H1 (cell line): ENCODE measurements at regions not wholly inside any gene's neighbourhood (a gene's known extent, or its start where the extent isn't known, plus 50 kb on each side); places are given as distances from the start of the nearest gene placed in this dataset.

Experiments
- BCL11A ChIP-seq, 2 experiments: IDR thresholded peaks; one replicate each; pipeline ENCODE4 v1.6.1; 2011; ENCODE audit warnings: low read depth in 2 of 2, low read length in 2 of 2, mild to moderate bottlenecking in 2 of 2
- CEBPB ChIP-seq: IDR thresholded peaks from 2 replicates; pipeline ENCODE4 v1.6.1; 2012; ENCODE audit warnings: low read depth, low read length
- EGR1 ChIP-seq: IDR thresholded peaks from 2 replicates; pipeline ENCODE4 v1.6.1; 2011; ENCODE audit warnings: low read depth, low read length, borderline replicate concordance
- EP300 ChIP-seq, 2 experiments: IDR thresholded peaks; 1 replicate in 1 of 2; 2 replicates in 1 of 2; pipeline ENCODE4 v1.6.1; 2011 to 2012; ENCODE audit warnings: low read depth in 2 of 2, low read length in 2 of 2, mild to moderate bottlenecking in 2 of 2, borderline replicate concordance in 1 of 2, inconsistent platforms in 1 of 2, moderate library complexity in 1 of 2
- EZH2 ChIP-seq: fragments of 200-600 bp; sonication (generic); IDR thresholded peaks from 2 replicates; pipeline ENCODE4 v1.7.1; 2012; ENCODE audit warnings: low read depth, mild to moderate bottlenecking, moderate library complexity, low read length, inconsistent platforms; ENCODE audit not compliant: severe bottlenecking
- JUN ChIP-seq: IDR thresholded peaks from 2 replicates; pipeline ENCODE4 v1.6.1; 2011; ENCODE audit warnings: low read depth, mild to moderate bottlenecking, improper control_type of control experiment, low read length
- JUND ChIP-seq: IDR thresholded peaks from 2 replicates; pipeline ENCODE4 v1.6.1; 2011; ENCODE audit warnings: mild to moderate bottlenecking, improper control_type of control experiment, low read length
- MAFK ChIP-seq: IDR thresholded peaks from 2 replicates; pipeline ENCODE4 v1.6.1; 2012; ENCODE audit warnings: low read depth, mild to moderate bottlenecking, improper control_type of control experiment, low read length
- POLR2A ChIP-seq, 2 experiments: IDR thresholded peaks; 1 replicate in 1 of 2; 2 replicates in 1 of 2; pipeline ENCODE4 v1.6.1; 2011; ENCODE audit warnings: low read depth in 2 of 2, low read length in 2 of 2, mild to moderate bottlenecking in 2 of 2; ENCODE audit errors: control extremely low read depth in 1 of 2
- POLR2AphosphoS5 ChIP-seq: IDR thresholded peaks from 2 replicates; pipeline ENCODE4 v1.6.1; 2011; ENCODE audit warnings: low read depth, low read length
- TAF1 ChIP-seq: IDR thresholded peaks from 2 replicates; pipeline ENCODE4 v1.6.1; 2011; ENCODE audit warnings: mild to moderate bottlenecking, low read depth, low read length
- TF ChIP-seq, protein P1 (sequence below), 3 experiments: IDR thresholded peaks; 1 replicate in 2 of 3; 2 replicates in 1 of 3; pipeline versions ENCODE4 v1.5.1 to v1.6.1; 2011; ENCODE audit warnings: low read length in 3 of 3, mild to moderate bottlenecking in 3 of 3, inconsistent platforms in 2 of 3, low read depth in 1 of 3, moderate library complexity in 1 of 3; ENCODE audit not compliant: insufficient read depth in 1 of 3; ENCODE audit errors: control extremely low read depth in 1 of 3

DNA sequence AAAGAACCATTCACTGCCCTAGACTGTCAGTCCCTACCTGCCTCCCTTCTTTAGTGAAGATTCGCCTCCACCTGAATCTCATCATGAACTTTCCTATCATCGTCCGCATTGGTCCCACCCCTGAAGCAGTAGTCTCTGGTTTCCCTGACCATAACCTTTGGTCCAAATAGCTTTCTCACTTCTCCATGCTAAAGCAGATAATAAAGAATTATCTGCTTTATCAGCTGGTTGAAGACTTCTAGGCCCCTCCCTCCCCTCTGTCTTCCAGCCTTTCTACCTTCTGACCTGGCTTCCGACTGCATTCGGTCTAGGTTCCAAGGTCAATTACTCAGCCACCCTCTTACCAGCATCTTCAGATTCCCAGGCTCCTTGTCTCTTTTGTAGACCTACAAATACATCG, 650.9 kb downstream of the HS3ST4 start:
- no peak for TF ChIP-seq JUND
- TF ChIP-seq, protein P1, sequence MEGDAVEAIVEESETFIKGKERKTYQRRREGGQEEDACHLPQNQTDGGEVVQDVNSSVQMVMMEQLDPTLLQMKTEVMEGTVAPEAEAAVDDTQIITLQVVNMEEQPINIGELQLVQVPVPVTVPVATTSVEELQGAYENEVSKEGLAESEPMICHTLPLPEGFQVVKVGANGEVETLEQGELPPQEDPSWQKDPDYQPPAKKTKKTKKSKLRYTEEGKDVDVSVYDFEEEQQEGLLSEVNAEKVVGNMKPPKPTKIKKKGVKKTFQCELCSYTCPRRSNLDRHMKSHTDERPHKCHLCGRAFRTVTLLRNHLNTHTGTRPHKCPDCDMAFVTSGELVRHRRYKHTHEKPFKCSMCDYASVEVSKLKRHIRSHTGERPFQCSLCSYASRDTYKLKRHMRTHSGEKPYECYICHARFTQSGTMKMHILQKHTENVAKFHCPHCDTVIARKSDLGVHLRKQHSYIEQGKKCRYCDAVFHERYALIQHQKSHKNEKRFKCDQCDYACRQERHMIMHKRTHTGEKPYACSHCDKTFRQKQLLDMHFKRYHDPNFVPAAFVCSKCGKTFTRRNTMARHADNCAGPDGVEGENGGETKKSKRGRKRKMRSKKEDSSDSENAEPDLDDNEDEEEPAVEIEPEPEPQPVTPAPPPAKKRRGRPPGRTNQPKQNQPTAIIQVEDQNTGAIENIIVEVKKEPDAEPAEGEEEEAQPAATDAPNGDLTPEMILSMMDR (IDR thresholded peaks at IDR 0.05; ENCODE audit: control extremely low read depth in 1 of 3, insufficient read depth in 1 of 3, low read depth in 1 of 3, low read length in 3 of 3), result no peak
- no peak for TF ChIP-seq JUN
- no peak for TF ChIP-seq EZH2
- TF ChIP-seq MAFK, result no peak
- no peak for TF ChIP-seq POLR2A (IDR thresholded peaks at IDR 0.05; ENCODE audit: control extremely low read depth in 1 of 2, low read depth in 2 of 2, low read length in 2 of 2)
- TF ChIP-seq EP300 (IDR thresholded peaks at IDR 0.05; ENCODE audit: borderline replicate concordance in 1 of 2, low read depth in 2 of 2, low read length in 2 of 2), result no peak
- TF ChIP-seq EGR1, result no peak
- TF ChIP-seq TAF1, result no peak
- TF ChIP-seq POLR2AphosphoS5, result no peak
- no peak for TF ChIP-seq CEBPB
- TF ChIP-seq BCL11A (IDR thresholded peaks at IDR 0.05; ENCODE audit: low read depth in 2 of 2, low read length in 2 of 2), result no peak
